OCI-LY3 (cell line): ENCODE measurements at regions not wholly inside any gene's neighbourhood (a gene's known extent, or its start where the extent isn't known, plus 50 kb on each side); places are given as distances from the start of the nearest gene placed in this dataset.

Experiments
- CTCF ChIP-seq: fragments of 200-600, 300-600 bp; sonication (generic); IDR thresholded peaks from 2 replicates; pipeline ENCODE4 v1.5.1; 2014; ENCODE audit warnings: antibody characterized with exemption, low read length, low read depth
- EZH2phosphoT487 ChIP-seq: fragments of 200-600 bp; shearing (Covaris generic); IDR thresholded peaks from 2 replicates; pipeline ENCODE4 v1.6.1; 2018; ENCODE audit warnings: antibody characterized with exemption, mixed run types, low read depth

- TF ChIP-seq CTCF, result no peak
- TF ChIP-seq EZH2phosphoT487, result no peak
These were observed 120.0 kb upstream of the RREB1 start for GRCh38 chr6:6987749-6988148.
